Glomerular visceral epithelial cell (primary cell): ENCODE measurements at regions not wholly inside any gene's neighbourhood (a gene's known extent, or its start where the extent isn't known, plus 50 kb on each side); places are given as distances from the start of the nearest gene placed in this dataset.

Experiments
- DNase-seq: peaks from one replicate; pipeline ENCODE4 v3.0.0-alpha.2; 2016; ENCODE audit errors: extremely low spot score

- DNase-seq = no peak
Measured at GRCh38 chr6:122061855-122062254, 337.6 kb upstream of the HSF2 start.

GRCh38 chr6:122063076-122063475 lies 336.4 kb upstream of the HSF2 start:
- no peak for DNase-seq

- DNase-seq = no peak
Measured at GRCh38 chr6:122063761-122064160, 335.7 kb upstream of the HSF2 start.

DNA sequence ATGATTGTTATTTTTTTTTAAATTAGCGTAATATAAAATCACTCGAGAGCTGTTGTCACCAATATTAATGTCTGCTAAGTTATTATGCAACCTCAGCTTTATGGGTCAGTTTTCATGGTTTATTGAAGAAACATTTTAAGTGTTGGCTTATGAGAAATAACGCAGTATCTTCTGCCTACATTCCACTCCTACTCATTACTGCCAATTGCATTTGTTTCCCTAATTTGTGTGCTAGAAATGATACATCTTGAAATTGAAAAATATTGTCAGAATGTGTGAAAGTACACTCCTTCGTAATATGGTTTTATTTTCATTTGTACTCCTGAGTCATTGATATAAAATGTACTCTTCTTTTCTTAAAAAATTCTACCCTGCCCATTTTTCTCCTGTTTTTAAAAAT lies 333.3 kb upstream of the HSF2 start:
- DNase-seq = no peak

DNA sequence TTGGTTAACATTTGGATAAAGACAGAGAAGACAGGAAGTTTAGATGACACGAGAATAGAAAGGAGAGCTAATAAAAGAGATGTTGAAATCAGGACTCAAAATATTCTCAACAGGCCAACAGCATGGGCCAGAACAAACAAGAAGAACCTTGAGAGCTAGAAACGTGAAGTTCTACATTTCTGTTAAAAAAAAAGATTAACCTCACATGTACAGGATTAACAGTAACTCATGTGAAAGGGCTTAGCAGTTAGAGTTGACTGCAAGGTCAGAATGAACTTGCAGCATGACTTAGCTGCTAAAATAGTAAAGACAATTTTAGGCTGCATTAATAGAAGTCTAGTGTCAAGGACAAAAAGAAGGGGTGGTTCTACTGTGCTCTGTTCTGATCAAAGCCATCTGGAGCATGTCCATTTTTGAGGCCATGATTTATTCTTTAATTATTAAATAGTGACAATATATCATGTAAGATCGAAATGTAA lies 331.1 kb upstream of the HSF2 start:
- no peak for DNase-seq

- DNase-seq = no peak
Measured at GRCh38 chr6:122069932-122070331, 329.5 kb upstream of the HSF2 start.

DNA sequence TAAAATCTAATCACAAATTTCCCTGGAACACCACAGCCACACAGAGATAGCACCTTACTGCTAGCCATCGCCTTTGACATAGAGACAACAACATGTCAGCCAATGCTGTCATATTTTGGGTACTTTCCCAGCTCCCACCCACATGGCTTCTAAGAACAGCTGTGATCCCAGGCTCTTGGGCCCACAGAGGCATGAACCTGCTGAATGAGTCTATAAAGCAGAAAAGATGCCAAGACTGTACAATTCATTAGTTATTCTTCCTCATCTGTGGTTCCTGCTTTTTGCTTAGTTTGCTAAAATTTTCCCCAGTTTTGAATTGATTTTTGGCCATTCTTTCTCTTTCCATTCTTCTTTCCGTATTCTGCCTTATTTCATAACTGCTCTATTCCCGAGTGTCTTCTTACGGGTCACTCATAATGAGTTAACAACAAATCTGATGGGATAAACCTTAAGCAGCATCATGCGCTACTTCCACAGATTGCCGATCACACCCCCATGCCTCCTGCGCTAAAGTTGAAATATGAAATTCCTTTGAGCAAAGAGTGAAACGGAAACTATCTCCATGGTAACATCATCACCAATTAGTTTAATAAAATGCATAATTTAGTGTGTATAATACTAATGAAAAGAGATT lies 327.3 kb upstream of the HSF2 start:
- no peak for DNase-seq

GRCh38 chr6:122075084-122075838 lies 324.2 kb upstream of the HSF2 start:
- no peak for DNase-seq

DNA sequence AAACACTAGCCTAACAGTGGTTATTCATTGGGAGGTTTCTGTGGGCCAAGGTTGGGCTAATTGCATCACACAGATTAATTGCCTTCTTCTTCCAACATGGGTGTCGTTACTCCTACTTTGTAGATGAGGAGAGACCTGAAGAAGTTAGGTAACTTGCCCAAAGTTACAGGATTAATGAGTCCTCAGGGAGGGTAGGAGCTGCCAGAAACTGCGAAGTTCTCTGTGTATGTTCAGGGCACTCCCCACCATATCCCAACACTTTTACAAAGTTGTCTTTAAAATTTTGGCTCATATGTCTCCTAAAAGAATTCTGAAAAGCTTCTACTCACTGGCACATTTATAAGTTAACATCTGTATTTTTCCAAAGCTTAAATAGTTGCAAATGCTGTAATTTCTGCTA lies 323.5 kb upstream of the HSF2 start:
- no peak for DNase-seq

DNA sequence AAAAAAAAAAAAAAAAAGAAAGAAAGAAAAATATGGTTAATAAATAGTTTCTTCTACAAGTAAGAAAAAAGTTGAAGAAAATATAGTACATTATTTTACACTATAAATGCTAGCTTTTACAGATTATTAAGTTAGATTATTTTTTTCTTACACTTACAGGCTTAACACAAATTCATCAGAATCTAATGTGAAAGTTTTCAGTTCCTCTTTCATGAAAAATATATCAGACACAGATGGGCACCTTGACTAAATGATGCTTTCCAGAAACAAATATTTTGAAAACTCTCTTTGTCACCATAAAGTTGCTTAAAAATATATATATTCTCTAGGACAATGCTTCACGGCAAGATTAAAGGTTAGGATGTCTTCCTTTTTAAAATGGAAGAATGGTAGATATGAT lies 321.8 kb upstream of the HSF2 start:
- DNase-seq = no peak

DNA sequence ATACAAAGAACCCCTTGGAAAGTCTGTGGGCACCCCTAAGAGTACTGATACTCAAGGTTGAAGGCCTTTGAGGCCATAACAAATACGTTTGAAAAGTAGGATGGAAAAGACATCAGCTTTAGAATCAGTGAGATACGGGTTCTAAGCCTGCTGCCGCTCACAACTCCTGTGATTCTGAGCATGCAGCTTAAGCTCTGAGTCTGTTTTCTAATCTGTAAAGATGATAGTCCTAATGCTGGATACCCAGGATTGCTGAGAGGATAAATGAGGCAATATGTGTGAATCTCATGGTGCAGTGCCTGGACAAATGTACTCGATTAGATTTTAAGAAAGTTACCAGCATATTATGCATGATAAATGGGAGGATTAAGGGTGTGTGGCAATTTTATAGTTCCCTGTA lies 321.0 kb upstream of the HSF2 start:
- no peak for DNase-seq

DNA sequence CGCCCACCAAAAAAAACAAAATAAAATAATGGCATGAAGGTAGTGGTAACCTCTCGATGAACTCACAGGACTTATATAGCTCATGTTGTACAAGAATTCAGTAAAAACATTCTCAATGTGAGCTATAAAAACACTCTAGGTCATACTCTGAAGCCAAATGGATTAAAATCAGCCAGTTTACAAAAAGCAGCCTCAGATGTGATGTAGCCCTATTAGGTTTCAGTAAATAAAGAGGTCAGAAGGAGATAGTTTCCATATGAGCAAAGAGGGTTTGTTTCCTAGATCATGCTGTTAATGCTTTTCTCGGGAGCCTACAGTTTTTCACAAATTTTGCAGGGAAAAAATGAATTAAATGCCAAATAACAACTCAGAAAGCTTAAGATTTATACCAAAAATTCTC lies 319.5 kb upstream of the HSF2 start:
- DNase-seq = no peak

DNA sequence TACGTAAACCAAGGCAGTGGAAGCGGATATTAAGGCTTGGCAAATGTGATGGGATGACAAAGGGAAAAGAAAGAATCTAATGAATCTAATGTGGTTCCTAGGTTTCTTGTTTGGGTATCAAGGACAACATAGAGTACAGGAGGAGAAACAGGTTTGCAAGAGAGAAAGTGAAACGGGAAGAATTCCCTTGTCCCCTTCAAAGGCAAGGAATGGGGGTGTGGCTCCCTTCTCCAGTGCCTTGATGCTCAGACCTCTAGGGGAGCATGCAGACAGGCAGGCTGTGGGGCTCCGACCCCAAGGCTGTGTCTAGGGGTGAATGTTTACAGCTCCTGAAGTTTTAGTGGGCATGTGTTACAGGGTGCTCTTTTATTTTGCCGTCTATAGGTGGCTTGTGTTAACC lies 317.5 kb upstream of the HSF2 start:
- no peak for DNase-seq

GRCh38 chr6:122082370-122082769 lies 317.1 kb upstream of the HSF2 start:
- no peak for DNase-seq

DNA sequence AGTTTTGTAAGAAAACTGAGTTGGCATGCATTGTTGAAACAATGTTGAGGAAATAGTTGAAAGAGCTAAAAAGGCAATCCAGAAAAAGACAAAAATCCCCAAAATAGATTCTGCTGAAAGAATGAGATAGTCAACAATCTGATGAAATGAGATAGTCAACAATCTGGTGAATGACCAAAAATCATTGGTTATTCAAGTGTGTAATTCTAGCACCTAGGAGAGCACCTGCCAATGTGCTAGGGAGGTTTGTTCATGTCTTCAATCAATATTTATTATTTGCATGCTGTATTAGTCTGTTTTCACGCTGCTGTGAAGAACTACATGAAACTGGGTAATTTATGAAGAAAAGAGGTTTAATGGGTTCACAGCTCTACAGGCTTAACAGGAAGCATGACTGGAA lies 307.1 kb upstream of the HSF2 start:
- no peak for DNase-seq

GRCh38 chr6:122098201-122098678 lies 301.2 kb upstream of the HSF2 start:
- DNase-seq = no peak

DNA sequence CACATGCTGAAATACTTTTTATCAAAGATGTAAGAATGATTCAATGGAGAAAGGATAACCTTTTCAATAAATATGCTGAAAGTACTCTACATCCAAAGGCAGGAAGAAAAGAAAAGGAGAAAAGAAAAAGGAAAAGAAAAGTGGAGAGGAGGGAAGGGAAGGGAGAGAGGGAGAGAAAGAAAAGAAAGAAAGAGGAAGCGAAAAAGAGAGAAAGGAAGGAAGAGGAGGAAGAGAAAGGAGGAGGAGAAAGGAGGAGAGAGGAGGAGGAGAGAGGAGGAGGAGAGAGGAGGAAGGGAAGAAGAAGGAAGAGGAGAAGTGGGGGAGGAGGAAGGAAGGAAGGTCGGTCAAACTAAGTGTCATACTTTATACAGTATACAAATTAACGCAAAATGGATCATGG lies 297.4 kb upstream of the HSF2 start:
- no peak for DNase-seq

GRCh38 chr6:122107256-122107852 lies 292.1 kb upstream of the HSF2 start:
- DNase-seq = no peak

GRCh38 chr6:122109075-122109474 lies 290.4 kb upstream of the HSF2 start:
- DNase-seq = no peak

DNA sequence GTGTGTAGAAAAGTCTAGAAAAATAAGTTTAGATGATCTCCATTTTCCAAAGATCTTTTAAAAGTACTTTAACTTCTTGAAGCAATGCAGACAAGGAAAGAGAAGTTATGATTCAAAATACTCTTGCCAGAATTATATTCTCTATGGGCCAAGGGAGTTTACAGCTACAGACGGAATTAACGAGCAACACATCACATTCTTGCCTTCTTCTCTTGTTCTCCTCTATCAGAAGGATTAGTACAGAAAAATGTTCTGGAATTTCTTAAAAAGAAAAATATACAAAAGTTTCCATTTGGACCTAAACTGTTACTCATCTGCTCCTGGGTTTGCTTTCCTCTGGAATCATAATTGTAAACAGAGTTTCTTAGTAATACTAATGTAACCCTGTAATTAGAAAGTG lies 284.7 kb upstream of the HSF2 start:
- DNase-seq = no peak

- DNase-seq = no peak
Measured at GRCh38 chr6:122116119-122116834, 283.2 kb upstream of the HSF2 start.

DNA sequence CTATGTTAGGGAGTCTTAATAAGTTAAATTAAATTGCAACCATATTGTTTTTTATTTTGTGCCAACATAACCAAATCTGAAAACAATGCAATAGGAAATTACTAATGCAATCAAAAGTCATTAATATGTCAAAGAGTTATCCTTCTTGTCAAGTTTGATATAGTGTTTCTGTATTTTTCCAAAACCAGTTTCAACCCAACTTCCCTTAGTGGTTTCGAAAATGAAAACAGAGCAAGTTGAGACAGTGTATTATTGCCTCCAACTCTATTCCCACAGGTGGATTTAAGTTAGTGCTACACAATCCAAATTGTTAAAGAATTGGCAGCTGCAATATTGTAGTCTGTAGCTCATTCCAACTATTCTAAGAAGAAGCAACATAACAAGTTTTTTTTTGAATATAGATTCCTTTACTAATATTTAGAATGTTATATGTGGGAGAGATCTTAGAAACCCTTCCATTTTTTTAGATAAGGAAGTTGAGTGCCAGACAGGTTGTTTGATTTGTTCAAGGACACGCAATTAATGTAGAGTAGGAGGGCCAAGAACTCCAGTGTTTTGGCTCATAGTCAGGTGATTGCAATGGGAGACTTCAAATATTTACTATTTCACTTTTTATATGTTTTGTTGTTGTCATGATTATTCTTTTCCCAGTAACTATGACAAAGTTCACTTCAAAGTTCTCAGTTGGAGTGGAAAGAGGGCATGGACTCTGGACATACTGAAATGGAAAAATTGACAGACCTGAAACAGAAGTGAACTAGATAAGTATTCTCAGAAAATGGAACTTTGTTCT lies 282.4 kb upstream of the HSF2 start:
- DNase-seq = no peak
